HG03439 (cell line): ENCODE measurements at regions not wholly inside any gene's neighbourhood (a gene's known extent, or its start where the extent isn't known, plus 50 kb on each side); places are given as distances from the start of the nearest gene placed in this dataset.

Source experiments
- ATAC-seq: cut with Tn5 transposase; IDR thresholded peaks from one replicate; pipeline ENCODE4 v1.9.1; 2021; ENCODE audit warnings: mild to moderate bottlenecking, moderate library complexity; ENCODE audit not compliant: unreplicated experiment

DNA sequence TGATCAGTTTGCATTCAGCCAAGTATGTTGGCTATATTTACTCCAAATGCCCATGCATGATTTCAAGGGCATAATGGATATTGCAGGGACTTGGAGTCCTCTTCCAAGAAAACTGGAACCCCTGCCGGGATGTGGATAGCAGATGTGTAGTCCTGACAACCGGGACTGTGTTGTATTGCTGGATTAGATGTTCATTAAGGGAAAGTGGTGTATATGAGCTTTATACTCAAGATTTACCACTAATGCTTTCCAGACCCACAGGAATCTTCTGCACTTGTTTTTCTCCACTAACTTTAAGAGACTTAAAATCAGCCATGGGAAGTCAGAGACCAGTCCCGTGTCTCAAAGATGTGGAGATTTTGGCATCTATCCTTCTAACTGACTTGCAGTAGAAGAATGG is 770.9 kb downstream of the HDGFL1 start:
- ATAC-seq = no peak

DNA sequence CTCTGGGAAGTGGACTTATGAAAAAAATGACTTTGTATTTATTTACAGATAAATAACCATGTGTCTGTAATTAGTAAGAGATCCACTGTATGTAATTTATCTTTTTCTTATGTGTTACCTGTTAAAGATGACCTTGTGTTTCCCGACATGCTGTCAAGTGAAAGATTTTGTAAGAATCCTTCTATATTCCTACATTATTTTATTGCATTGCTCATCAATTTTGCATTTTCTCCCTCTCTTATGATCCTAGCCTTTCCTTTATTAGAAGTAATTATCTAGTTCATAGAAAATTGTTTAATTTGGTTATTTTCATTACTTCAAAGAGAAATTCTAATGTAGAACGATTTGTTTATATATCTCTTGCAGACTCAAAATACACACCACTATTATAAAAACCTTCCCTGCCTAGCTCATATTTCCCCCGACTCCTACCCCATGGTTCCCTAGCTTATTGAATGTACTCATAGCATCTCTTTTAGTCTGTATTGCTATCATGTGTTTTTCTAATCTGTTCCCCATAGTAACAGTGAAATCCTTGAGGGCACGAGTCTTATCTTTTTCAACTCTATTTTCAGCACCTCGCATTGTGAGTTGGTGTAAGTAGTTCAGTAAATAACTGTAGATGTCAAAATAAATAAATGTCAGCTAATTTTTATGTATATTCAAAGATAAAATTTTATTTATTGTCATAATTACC is 774.4 kb downstream of the HDGFL1 start:
- ATAC-seq = no peak

DNA sequence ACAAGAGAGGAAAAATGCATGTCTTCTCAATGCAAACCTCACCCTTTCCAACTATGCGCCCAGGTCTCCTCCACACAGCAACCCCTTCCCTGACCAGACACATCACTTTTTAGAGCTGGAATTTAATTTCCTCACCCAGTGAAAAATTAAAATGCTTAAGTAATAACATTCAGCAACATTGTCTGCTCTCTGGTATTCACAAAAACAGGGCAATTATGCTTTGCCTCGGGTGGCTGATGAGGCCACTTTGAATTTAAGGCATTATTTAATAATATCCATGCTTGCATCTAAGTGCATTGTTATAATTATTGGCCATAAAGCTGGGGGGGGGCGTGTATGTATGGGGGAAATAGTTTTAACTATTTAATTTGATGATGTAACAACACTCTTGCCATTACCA is 777.8 kb upstream of the NRSN1 start:
- no peak for ATAC-seq

DNA sequence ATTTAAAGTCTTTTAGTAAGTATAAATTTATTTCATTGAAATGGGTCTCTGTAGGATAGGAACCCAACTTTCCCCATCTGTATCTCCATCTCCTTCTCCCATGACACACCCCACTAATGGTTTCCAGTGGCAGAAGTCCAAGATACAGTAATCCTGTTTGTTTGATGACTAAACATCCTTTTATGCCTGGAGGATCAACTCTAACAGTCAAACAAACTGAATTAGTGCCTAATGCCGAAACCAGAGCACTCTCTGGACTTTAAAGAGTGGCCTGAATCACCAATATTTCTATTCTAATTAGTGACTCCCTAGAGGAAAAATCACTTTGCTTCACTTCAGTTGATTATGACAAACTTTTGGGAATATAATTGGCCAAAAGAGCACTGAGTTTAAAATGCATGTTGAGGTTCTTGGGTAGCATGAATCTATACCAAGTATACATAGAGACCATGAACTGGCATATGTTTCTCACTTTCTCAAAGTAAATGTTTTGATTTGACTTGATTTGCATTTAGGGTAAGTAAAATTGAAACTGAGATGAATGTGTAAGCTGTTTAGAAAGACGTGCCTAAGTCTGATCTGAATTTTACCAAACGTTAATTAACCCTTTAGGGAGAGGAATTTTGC is 776.4 kb upstream of the NRSN1 start:
- ATAC-seq = no peak

DNA sequence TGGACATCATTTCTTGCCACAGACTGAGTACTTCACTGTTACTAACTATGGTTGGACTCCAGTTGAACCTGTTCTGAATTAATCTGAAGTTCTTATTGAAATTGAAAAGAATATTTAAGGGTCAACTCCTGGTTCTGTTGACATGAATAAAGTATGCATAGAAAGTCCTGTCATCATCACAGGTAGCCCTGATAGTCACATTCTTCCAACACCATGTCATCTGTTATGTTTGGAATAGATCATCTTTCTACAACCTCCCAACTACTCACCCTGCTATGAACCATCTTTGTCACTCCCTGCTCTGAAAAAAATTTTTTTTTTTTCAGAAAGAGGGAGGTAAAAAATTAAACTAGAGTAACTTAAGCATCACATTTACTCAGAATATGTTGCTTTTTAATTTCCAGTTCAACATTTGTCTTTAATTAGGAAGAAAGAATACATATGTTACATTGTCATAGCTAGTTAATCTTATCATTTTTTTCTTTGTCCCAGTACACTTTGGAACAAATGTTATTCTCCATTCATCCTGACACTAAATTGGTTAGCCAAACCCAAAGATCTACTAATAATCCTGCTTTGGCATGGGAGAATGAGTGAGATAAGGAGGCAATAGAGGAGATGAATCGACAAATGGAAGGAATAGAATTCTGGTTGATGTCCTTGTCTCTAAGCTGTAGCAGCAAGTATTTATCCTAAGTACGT is 775.1 kb upstream of the NRSN1 start:
- no peak for ATAC-seq

DNA sequence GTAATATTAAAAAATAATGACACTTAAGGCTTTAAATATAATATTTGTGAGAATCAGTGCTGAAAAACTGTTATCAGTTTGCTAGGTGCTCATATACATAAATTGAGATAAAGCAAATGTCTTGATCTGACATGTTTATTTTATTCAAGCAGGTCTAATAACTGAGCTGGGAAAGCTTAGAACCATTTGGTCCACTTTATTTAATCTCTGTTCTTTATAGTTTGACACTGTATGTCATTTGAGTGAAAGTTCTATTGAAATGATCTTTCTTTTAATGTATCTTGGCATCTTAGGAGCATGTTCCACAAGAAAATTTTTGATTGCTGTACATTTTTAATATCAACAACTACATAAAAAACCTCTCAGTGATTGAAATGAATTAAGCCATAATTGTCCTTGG is 772.0 kb upstream of the NRSN1 start:
- ATAC-seq = no peak

DNA sequence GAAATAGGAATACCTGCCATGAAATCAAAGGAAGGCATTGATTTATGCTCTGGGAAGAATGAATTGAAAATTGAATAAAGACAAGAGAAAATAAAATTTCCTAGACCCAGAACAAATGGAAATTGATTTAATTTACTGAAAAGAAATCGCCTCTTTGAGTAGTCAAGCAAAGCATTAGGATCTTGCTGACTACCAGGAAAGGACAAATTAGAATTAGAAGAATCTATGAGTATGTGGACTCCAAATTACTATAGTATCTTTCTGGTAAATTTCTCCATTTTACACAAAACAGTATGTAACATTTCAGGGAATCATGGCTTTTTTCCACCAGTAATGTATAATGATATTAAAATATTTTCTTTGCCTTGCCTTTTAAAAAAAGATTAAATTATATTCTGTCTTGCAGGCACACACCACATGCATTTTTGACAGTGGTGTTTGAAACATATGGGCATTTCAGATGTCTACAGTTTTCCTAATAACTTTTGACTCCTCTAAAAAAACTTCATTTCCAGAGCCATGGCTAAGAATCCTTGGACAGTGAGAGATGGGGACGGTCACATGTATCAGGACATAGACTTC is 768.7 kb upstream of the NRSN1 start:
- ATAC-seq = no peak

DNA sequence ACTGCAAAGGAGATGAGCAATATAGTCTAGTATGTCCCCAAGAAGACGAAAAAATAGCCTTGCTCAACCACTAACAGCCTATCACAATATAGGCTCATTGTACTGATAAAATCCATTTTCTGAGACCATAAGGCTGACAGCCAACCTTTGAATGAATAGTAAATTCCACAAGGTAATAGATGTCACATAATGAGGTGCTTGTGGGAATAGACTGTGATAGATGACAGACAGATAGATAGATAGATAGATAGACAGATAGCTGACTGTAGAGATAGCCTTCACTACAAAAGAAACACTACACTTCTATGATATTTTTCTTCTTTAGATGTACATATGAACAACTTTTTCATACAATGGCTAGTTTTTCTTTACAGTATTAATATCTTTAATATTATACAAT is 760.3 kb upstream of the NRSN1 start:
- ATAC-seq = no peak

DNA sequence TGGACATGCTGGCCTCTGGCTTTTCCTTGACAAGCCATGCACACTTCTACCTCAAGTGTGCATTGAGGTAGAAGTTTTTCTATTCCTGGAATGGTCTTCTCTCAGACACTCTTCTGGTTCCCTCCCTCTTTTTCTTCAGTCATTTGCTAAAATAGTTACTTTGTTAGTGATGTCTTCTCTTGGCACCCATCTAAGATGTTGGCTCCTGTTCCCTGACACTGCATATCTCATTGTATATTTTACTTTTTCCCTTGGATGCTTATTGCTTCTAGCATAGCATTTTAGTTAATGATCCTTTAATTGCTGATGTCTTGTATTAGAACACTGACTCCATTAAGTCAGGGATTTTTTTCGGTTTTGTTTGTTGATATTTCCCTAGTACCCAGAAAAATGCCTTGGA is 758.7 kb upstream of the NRSN1 start:
- no peak for ATAC-seq

DNA sequence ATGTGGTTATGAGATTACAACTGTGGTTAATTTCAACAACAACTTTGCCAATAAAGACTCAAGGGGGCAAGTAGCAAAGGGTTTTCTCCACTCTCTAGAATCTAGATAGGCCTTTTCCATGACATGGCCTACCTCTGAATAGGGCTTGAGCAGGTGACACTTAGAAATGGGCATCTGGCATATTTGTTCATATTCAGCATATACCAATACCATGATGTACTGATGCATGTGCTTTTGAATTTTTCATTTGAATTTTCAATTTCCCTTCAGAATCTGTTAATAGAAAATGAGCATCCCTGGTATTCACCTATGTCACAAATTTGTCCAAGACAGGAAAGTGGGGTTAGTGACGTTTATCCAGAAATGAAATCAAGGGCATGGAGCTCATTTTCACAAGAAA is 757.5 kb upstream of the NRSN1 start:
- no peak for ATAC-seq

DNA sequence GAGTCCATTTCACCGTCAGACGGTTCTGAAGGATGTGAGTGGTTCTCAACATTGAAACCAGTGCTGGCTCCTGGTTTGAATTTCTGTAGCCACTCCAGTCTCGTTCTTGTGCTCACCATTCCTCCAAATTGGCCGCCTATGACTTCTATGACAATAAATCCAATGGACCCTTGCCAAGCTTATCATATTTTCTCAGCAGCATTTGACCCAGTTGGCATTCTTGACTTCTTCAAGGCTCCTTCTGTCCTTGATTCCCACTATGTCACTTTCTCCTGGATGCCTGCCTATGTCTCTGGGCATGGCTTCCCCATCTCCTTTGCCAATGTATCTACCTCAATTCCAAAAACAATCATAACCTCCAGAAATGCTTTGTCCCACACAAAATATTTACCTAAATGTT is 756.0 kb upstream of the NRSN1 start:
- no peak for ATAC-seq

DNA sequence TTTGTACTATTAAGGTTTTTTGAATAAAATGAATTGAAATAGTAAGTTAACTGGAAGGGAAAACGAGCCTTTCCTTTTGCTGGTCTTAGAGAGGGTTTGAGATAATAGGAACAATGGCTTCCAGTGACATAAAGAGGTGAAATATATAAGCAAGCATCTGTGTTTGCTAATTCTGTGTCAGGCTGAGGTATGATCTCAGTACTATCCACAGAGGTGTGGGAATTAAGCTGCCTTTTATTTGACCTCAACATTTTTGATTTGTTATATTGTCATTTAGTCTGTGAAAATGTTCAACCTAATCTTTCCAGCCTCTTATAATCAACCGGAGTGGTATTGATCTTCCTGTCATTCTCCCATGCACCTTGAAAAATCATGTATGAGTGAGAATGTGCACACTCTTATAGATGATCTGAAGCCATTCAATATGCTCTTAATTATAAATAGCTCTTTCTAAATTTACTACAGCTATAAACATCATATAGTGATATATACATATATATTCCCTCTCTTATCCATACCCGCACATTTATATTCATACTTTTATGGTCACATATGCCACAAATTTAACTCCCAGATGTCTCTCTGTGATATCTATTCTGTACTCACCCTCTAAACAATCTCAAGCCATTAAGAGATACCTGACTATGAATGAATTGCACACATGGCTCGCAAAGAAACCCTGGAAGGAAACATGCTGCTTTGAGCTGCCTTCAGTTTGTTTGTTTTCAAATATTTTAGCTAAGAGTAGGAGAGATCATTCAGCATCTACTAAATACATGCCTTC is 754.7 kb upstream of the NRSN1 start:
- no peak for ATAC-seq

DNA sequence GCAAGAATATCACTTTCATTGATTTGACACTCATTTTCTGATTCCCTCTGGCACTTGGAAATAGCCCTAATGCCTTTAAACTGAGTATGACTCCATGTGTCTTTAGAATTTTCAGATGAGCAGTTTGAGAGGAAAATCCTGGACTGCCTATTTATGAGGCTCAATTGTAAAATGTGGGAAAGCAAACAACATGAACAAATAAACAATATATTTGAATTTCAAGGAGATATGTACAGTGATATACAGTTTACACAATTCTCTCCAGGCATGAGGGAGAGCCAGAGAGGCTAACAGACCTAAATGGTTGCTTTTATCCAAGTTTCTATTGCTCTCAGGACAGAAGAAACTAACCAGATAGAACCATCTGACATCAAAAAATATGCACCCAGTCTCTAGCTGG is 748.2 kb upstream of the NRSN1 start:
- no peak for ATAC-seq

DNA sequence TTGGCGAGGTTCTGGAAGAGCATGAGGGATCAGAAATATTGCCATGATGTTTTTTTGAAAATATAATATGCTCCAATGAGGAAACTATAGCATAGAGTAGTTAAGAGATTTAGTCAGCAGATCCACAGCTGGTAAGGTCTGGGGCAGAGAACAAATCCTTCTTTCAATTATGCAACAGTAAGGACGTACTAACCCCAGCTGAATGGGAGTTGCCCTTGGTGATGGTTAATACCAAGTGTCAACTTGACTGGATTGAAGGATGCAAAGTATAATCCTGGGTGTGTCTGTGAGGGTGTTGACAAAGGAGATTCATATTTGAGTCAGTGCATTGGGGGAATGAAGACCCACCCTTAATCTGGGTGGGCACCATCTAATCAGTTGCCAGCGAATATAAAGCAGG is 745.5 kb upstream of the NRSN1 start:
- no peak for ATAC-seq

DNA sequence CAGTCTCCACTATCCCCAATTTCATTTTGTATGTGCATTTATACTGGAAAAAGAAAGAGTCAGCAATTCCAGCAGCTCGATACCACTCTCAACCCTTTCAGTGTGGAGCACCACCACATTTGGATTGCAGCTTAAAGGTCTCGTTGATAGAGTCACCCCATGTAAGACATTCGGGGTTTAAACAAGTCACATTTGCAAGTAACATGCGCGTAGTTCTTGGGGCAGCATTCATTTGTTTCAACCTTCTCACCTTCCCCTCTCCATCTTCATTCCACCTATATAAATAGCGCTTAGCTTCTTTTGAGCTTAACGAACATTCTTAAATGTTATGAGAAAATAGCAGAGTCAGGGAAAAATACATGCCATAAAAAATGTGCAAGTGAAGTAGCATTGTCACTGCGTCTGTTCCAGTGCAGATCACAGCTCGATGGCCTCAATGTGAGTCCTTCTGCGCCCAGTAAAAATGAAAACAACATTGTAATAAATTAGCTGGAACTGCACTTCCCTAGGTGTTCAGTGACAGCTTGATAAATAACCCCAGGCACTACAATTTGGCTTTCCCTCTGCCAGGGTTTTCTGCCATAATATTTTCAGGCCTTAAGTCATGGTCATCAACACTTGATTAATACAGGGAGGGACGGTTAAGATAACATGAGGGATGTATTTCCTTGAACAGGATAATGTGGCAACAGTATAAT is 737.8 kb upstream of the NRSN1 start:
- ATAC-seq = no peak

DNA sequence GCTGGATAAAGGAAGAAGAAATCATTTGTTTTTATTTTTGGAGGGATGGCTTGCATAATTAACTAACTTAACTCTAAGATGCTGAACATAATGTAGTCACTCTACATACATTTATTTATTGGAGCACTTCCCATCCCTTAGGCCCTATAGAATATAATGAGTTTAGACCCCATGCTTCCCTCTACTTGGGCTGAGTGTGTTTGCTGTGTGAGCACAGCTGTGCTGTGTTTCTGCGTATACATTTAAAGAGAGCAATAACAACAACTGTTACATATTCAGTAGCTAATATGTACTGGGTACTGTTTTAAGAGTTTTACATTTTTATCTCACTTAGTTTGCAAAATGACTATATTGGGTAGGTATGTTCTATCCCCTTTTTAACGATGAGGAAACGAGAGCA is 736.6 kb upstream of the NRSN1 start:
- no peak for ATAC-seq

DNA sequence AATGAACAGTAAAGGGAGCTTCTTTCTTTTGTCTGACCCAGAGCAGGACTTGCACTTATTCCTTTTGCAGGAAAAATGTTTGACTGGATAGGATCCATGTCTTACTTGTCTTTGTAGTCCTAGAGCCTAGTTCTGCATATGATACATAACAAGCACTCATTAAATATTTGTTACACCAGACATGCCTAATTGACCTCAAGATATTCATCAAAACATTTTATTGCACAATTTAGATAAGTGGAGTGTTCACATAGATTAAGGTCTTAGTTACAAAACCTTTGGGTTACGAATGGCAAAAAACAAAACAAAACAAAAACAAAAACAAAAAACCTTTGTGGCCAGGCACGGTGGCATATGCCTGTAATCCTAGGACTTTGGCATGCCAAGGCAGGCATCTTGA is 735.8 kb upstream of the NRSN1 start:
- ATAC-seq = no peak

DNA sequence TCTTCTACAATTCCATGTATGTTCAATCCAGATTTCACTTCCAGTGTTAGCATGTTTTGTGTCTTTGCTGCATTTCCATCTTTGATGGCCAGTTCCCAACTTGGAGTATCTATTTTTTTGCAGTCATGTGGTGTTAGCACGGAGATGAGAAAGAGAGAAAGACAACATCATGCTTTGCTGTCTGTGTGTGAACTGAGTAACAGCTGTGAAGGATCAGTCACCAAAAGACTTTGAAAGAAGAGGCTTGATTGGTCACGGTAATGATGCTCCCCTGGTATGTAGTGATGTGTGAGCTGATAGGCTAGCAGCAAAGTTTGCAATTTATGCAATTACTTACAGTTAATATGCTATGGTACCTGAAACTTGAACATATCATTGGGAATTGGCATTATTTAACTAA is 731.3 kb upstream of the NRSN1 start:
- no peak for ATAC-seq

DNA sequence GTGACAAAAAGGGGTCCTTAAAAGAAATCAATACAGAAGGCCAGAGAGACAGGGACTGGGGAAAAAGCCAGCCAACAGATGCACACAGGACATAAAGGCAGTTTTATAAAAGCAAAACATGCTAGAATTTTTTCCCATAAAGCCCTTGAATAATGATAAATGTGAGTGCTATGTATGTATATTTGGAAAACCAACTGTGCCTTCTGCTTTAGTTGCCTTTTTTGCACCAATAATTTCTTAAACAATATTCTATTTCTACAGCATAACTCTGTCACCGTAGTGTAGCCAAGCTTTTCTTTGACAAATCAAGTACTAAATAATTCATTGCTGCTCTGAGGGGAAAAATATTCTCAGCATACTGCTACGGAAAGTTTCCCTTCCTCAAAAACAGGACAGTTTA is 730.6 kb upstream of the NRSN1 start:
- ATAC-seq = no peak

DNA sequence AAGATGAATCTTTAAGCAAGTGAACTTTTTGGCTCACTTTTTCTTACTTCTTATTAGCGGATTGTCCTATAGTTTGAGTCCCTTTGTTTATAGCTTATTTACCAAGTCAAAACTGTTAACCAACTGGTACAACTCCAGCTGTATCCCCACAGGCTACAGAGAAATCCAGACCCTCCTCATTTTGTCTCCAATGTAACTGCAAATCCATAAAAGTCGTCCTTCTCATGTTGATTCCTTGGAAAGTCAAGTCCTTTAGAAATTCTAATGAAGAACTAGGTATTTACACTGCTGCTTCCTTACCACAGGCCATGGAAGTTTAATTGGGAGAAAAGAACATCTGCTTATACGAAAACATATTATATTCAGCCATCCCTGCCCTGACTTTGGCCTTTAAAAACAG is 729.1 kb upstream of the NRSN1 start:
- no peak for ATAC-seq

DNA sequence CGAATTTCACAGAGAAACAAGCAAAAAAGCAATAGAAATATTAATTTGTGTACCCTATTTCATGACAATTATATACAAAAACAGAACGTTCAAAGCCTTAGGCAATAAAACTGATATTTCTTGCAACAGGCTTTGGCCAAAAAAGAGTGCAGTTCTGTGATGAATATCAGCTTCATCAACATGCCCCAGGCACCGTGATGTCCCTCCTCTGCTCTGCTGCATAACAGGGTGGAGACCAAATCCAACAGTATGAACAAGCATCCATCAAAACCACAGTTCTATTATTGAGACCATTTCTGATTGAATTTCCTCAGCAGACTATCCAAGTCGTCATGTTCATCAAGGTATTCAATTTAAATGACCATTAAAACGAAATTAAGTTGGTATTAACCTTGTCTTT is 722.6 kb upstream of the NRSN1 start:
- no peak for ATAC-seq
